ENCODE measurements at regions not wholly inside any gene's neighbourhood (a gene's known extent, or its start where the extent isn't known, plus 50 kb on each side); places are given as distances from the start of the nearest gene placed in this dataset.

GRCh38 chr18:38539371-38539770 lies 973.8 kb upstream of the CELF4 start:
- TF ChIP-seq EP300 (IDR thresholded peaks at IDR 0.05) (no peak), POLR2A (IDR thresholded peaks at IDR 0.05) (no peak), CTCF (IDR thresholded peaks at IDR 0.05) (no peak)
- Histone ChIP-seq H3K27me3 (no peaks in the 10 kb centered on the region), H3K27ac (no peak overlapping the region), H3K9me3 (no peaks in the 10 kb centered on the region), H3K36me3 (no peaks in the 10 kb centered on the region), H3K4me1 (ENCODE audit: insufficient read depth) (no peaks in the 10 kb centered on the region), H3K4me3 (no peak overlapping the region)
- DNase-seq, result no peak
- intact Hi-C loops (cut with DNase I), result no loop called here

GRCh38 chr18:38534073-38534472 lies 968.5 kb upstream of the CELF4 start:
- no peaks in the 10 kb centered on the region for H3K36me3 ChIP-seq

GRCh38 chr18:38526922-38527321 lies 961.3 kb upstream of the CELF4 start:
- no peak for TF ChIP-seq POLR2A (IDR thresholded peaks at IDR 0.05)
- no peak for TF ChIP-seq EP300 (IDR thresholded peaks at IDR 0.05)
- no peak for TF ChIP-seq CTCF (IDR thresholded peaks at IDR 0.05)
- no peaks in the 10 kb centered on the region for H3K27me3 ChIP-seq
- intact Hi-C loops (cut with DNase I), result no loop called here
- no peaks in the 10 kb centered on the region for H3K36me3 ChIP-seq
- H3K4me1 ChIP-seq (ENCODE audit: insufficient read depth), result no peaks in the 10 kb centered on the region
- DNase-seq, result no peak
- no peak overlapping the region for H3K27ac ChIP-seq
- no peaks in the 10 kb centered on the region for H3K9me3 ChIP-seq
- no peak overlapping the region for H3K4me3 ChIP-seq

More at GRCh38 chr18:38534073-38534472, 968.5 kb upstream of the CELF4 start:
- Histone ChIP-seq H3K4me1 (ENCODE audit: insufficient read depth) (no peaks in the 10 kb centered on the region), H3K4me3 (no peak overlapping the region), H3K9me3 (peaks cover 0 to 5% of the 10 kb centered on the region in 2 donors), H3K27ac (no peak overlapping the region), H3K27me3 (no peaks in the 10 kb centered on the region)
- no peak for DNase-seq
- TF ChIP-seq CTCF (IDR thresholded peaks at IDR 0.05) (no peak), POLR2A (IDR thresholded peaks at IDR 0.05) (no peak), EP300 (IDR thresholded peaks at IDR 0.05) (no peak)
- intact Hi-C loops (cut with DNase I), result no loop called here

GRCh38 chr18:38525039-38525438 lies 959.4 kb upstream of the CELF4 start:
- no peak for DNase-seq
- Histone ChIP-seq H3K36me3 (no peaks in the 10 kb centered on the region), H3K27me3 (no peaks in the 10 kb centered on the region), H3K4me3 (no peak overlapping the region), H3K4me1 (ENCODE audit: insufficient read depth) (no peaks in the 10 kb centered on the region), H3K27ac (no peak overlapping the region), H3K9me3 (no peaks in the 10 kb centered on the region)
- 52 to 67% (median 53%) methylated on average over 5 of the region's 5 CpGs for WGBS, 3 donors
- no peak for TF ChIP-seq POLR2A (IDR thresholded peaks at IDR 0.05)
- TF ChIP-seq EP300 (IDR thresholded peaks at IDR 0.05), result no peak
- no peak for TF ChIP-seq CTCF (IDR thresholded peaks at IDR 0.05)
- intact Hi-C loops (cut with DNase I), result no loop called here

- intact Hi-C loops (cut with DNase I), result no loop called here
- Histone ChIP-seq H3K9me3 (no peaks in the 10 kb centered on the region), H3K4me3 (no peak overlapping the region), H3K4me1 (ENCODE audit: insufficient read depth) (no peaks in the 10 kb centered on the region), H3K27me3 (no peaks in the 10 kb centered on the region), H3K27ac (no peak overlapping the region), H3K36me3 (no peaks in the 10 kb centered on the region)
- 52 to 56% (median 54%) methylated on average over 5 of the region's 5 CpGs for WGBS, 3 donors
- DNase-seq, result no peak
- no peak for TF ChIP-seq POLR2A (IDR thresholded peaks at IDR 0.05)
- TF ChIP-seq CTCF (IDR thresholded peaks at IDR 0.05), result no peak
- TF ChIP-seq EP300 (IDR thresholded peaks at IDR 0.05), result no peak
Measured at GRCh38 chr18:38520786-38521185, 955.2 kb upstream of the CELF4 start.

All from ovary (tissue), 7 donors.